ENCODE measurements at regions not wholly inside any gene's neighbourhood (a gene's known extent, or its start where the extent isn't known, plus 50 kb on each side); places are given as distances from the start of the nearest gene placed in this dataset.
"Not testable (repeated sequence)": the region's sequence is repeated elsewhere in the genome, so short reads cannot be mapped to it uniquely, and the experiment has no call there.

GRCh38 chr4:119437515-119437914 lies 115.6 kb upstream of the FABP2 start:
- DNase-seq: not testable (repeated sequence)

- DNase-seq: not testable (repeated sequence)
Measured at GRCh38 chr4:119408561-119409224, 86.8 kb upstream of the FABP2 start.

- not testable (repeated sequence) for DNase-seq
Measured at GRCh38 chr4:119406721-119407460, 85.0 kb upstream of the FABP2 start.

GRCh38 chr4:119406041-119406440 lies 84.1 kb upstream of the FABP2 start:
- not testable (repeated sequence) for DNase-seq

- not testable (repeated sequence) for DNase-seq
Measured at GRCh38 chr4:119402322-119403308, 80.7 kb upstream of the FABP2 start.

GRCh38 chr4:119395701-119396100 lies 73.8 kb upstream of the FABP2 start:
- not testable (repeated sequence) for DNase-seq

- no peak for DNase-seq
Measured at GRCh38 chr4:119394826-119395225, 72.9 kb upstream of the FABP2 start.

GRCh38 chr4:119388791-119389190 lies 66.9 kb upstream of the FABP2 start:
- DNase-seq: not testable (repeated sequence)

GRCh38 chr4:119374616-119375015 lies 52.7 kb upstream of the FABP2 start:
- DNase-seq: peak; percentile 8

GRCh38 chr4:119372316-119373062 lies 50.6 kb upstream of the FABP2 start:
- DNase-seq: not testable (repeated sequence)
